ENCODE measurements at regions not wholly inside any gene's neighbourhood (a gene's known extent, or its start where the extent isn't known, plus 50 kb on each side); places are given as distances from the start of the nearest gene placed in this dataset.

- Histone ChIP-seq H3K36me3 (replicated peaks in 1 of 2) (no peaks in the 10 kb centered on the region), H3K9me3 (replicated peaks in 1 of 3) (no peaks in the 10 kb centered on the region), H3K27ac (no peak overlapping the region), H3K4me3 (no peak overlapping the region), H3K27me3 (no peaks in the 10 kb centered on the region), H3K4me1 (replicated peaks in 1 of 2) (no peaks in the 10 kb centered on the region)
- TF ChIP-seq POLR2A (IDR thresholded peaks at IDR 0.05) (no peak), CTCF (IDR thresholded peaks at IDR 0.05) (no peak)
- intact Hi-C loops (cut with DNase I) = no loop called here
- DNase-seq = peak in 5 of 7 donors; percentile 9 to 50 (median 23)
- WGBS, 4 donors = 47 to 51% (median 48%) methylated on average over 11 to 12 of the region's 12 CpGs
Observed at GRCh38 chr5:133714161-133714915, 102.0 kb upstream of the FSTL4 start.

GRCh38 chr5:133713751-133714150 is 101.4 kb upstream of the FSTL4 start:
- intact Hi-C loops (cut with DNase I) = no loop called here

GRCh38 chr5:133713209-133713608 is 100.9 kb upstream of the FSTL4 start:
- Histone ChIP-seq H3K27me3 (no peaks in the 10 kb centered on the region), H3K36me3 (replicated peaks in 1 of 2) (no peaks in the 10 kb centered on the region), H3K4me1 (replicated peaks in 1 of 2) (no peaks in the 10 kb centered on the region), H3K27ac (no peak overlapping the region), H3K4me3 (no peak overlapping the region), H3K9me3 (replicated peaks in 1 of 3) (no peaks in the 10 kb centered on the region)
- TF ChIP-seq CTCF (IDR thresholded peaks at IDR 0.05) = no peak
- intact Hi-C loops (cut with DNase I) = no loop called here
- DNase-seq = peak in 1 of 7 donors; percentile 3

More at GRCh38 chr5:133713751-133714150, 101.4 kb upstream of the FSTL4 start:
- peak in 2 of 7 donors; percentile 11 to 35 for DNase-seq
- Histone ChIP-seq H3K4me3 (no peak overlapping the region), H3K27me3 (no peaks in the 10 kb centered on the region), H3K36me3 (replicated peaks in 1 of 2) (no peaks in the 10 kb centered on the region), H3K4me1 (replicated peaks in 1 of 2) (no peaks in the 10 kb centered on the region), H3K27ac (no peak overlapping the region), H3K9me3 (replicated peaks in 1 of 3) (no peaks in the 10 kb centered on the region)
- TF ChIP-seq POLR2A (IDR thresholded peaks at IDR 0.05) = no peak
- TF ChIP-seq CTCF (IDR thresholded peaks at IDR 0.05) = no peak
- WGBS, 4 donors = 73 to 90% (median 76%) methylated on average over 6 of the region's 6 CpGs

GRCh38 chr5:133712562-133712961 is 100.2 kb upstream of the FSTL4 start:
- no peaks in the 10 kb centered on the region for H3K4me1 ChIP-seq (replicated peaks in 1 of 2)
- peak in 2 of 7 donors; percentile 6 to 24 for DNase-seq
- H3K27ac ChIP-seq = no peak overlapping the region
- H3K9me3 ChIP-seq (replicated peaks in 1 of 3) = no peaks in the 10 kb centered on the region
- TF ChIP-seq CTCF (IDR thresholded peaks at IDR 0.05) (no peak), POLR2A (IDR thresholded peaks at IDR 0.05) (no peak)
- H3K36me3 ChIP-seq (replicated peaks in 1 of 2) = no peaks in the 10 kb centered on the region
- no peak overlapping the region for H3K4me3 ChIP-seq
- 78 to 96% (median 83%) methylated on average over 6 to 7 of the region's 7 CpGs for WGBS, 4 donors
- intact Hi-C loops (cut with DNase I) = no loop called here
- H3K27me3 ChIP-seq = no peaks in the 10 kb centered on the region

Data from adrenal gland (tissue), 9 donors.